ENCODE measurements at regions not wholly inside any gene's neighbourhood (a gene's known extent, or its start where the extent isn't known, plus 50 kb on each side); places are given as distances from the start of the nearest gene placed in this dataset.

DNA sequence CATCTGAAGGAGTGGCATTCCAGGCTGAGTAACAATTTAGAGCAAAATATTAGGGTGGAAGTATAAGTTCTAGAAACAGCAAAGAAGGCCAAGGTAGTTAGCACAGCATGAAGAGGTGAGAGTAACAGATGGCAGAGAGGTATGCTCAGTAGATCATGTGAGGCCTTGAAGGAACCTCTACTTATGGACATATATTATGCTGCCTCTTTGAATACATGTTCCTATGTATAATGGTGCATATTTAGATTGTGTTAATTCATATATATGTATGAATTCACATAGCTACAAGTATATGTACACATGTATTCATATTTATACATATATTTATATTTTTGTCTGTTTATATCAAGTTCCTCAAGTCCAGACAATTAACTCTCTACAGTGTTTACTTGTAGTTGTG is 355.2 kb downstream of the KCTD8 start:
- no peaks in the 10 kb centered on the region for H3K27me3 ChIP-seq (replicated peaks; ENCODE audit: control insufficient read depth, insufficient read depth, low read length)
- H3K4me3 ChIP-seq (replicated peaks; ENCODE audit: low read depth, low read length) = no peak overlapping the region
- no peaks in the 10 kb centered on the region for H3K36me3 ChIP-seq (ENCODE audit: control insufficient read depth, insufficient read depth, low read length)
- DNase-seq (ENCODE audit: extremely low read depth, insufficient read length) = no peak
- TF ChIP-seq, protein P1, sequence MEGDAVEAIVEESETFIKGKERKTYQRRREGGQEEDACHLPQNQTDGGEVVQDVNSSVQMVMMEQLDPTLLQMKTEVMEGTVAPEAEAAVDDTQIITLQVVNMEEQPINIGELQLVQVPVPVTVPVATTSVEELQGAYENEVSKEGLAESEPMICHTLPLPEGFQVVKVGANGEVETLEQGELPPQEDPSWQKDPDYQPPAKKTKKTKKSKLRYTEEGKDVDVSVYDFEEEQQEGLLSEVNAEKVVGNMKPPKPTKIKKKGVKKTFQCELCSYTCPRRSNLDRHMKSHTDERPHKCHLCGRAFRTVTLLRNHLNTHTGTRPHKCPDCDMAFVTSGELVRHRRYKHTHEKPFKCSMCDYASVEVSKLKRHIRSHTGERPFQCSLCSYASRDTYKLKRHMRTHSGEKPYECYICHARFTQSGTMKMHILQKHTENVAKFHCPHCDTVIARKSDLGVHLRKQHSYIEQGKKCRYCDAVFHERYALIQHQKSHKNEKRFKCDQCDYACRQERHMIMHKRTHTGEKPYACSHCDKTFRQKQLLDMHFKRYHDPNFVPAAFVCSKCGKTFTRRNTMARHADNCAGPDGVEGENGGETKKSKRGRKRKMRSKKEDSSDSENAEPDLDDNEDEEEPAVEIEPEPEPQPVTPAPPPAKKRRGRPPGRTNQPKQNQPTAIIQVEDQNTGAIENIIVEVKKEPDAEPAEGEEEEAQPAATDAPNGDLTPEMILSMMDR (IDR thresholded peaks at IDR 0.05; ENCODE audit: insufficient read depth, low read length, poor library complexity, severe bottlenecking) = no peak

- Histone ChIP-seq H3K27me3 (replicated peaks; ENCODE audit: control insufficient read depth, insufficient read depth, low read length) (no peaks in the 10 kb centered on the region), H3K36me3 (ENCODE audit: control insufficient read depth, insufficient read depth, low read length) (no peaks in the 10 kb centered on the region), H3K4me3 (replicated peaks; ENCODE audit: low read depth, low read length) (no peak overlapping the region)
- TF ChIP-seq, protein P1 (IDR thresholded peaks at IDR 0.05; ENCODE audit: insufficient read depth, low read length, poor library complexity, severe bottlenecking) = no peak
- no peak for DNase-seq (ENCODE audit: extremely low read depth, insufficient read length)
Measured at GRCh38 chr4:44098973-44099372, 349.6 kb downstream of the KCTD8 start.

DNA sequence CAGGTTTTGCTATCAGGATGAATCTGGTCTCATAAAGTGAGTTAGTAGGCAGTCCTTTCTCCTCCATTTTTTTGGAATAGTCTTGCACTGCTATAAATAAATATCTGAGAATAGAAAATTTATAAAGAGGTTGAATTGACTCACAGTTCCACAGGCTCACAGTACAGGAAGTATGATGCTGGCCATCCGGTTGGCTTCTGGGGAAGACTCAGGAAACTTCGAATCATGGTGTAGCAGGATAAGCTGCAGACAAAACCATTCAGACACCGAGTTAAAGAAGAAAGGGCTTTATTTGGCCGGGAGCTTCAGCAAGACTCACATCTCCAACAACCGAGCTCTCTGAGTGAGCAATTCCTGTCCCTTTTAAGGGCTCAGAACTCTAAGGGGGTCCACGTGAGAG is 348.2 kb downstream of the KCTD8 start:
- Histone ChIP-seq H3K36me3 (ENCODE audit: control insufficient read depth, insufficient read depth, low read length) (no peaks in the 10 kb centered on the region), H3K4me3 (replicated peaks; ENCODE audit: low read depth, low read length) (no peak overlapping the region), H3K27me3 (replicated peaks; ENCODE audit: control insufficient read depth, insufficient read depth, low read length) (no peaks in the 10 kb centered on the region)
- TF ChIP-seq, protein P1 (IDR thresholded peaks at IDR 0.05; ENCODE audit: insufficient read depth, low read length, poor library complexity, severe bottlenecking) = no peak
- no peak for DNase-seq (ENCODE audit: extremely low read depth, insufficient read length)

DNA sequence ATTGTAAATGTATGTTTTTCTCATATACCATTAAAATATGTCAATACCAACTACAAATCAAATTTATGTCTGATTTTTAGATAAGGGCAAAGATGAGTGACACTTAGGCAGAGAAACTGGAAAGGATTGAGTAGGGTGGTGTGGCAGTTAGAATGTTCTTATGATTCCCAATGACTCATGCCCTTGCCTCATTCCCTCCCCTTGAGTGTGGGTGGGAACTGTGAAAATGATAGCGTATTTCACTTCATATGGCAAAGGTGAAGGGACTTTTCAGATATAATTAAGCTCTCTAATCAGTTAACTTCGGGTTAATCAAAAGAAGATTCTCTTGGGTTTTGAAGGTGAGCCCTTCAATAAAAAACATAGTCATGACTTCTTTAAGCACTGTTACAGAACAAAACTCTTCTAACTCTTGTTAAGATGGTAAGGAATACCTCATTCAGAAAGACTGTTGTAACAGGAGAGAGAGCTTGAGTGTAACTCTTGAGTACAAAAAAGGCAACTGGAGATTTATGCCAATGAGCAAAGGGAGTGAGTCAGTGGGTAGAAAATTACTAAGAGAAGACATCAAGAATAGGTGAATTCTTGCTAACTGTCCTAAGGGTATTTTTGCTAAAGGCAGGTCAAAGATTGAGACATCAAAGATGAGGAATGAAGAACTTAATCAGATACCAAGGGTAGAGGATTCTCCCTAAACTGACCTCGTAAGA is 329.5 kb downstream of the KCTD8 start:
- no peaks in the 10 kb centered on the region for H3K27me3 ChIP-seq (replicated peaks; ENCODE audit: control insufficient read depth, insufficient read depth, low read length)
- H3K36me3 ChIP-seq (ENCODE audit: control insufficient read depth, insufficient read depth, low read length) = no peaks in the 10 kb centered on the region
- DNase-seq (ENCODE audit: extremely low read depth, insufficient read length) = no peak
- TF ChIP-seq, protein P1 (IDR thresholded peaks at IDR 0.05; ENCODE audit: insufficient read depth, low read length, poor library complexity, severe bottlenecking) = no peak
- no peak overlapping the region for H3K4me3 ChIP-seq (replicated peaks; ENCODE audit: low read depth, low read length)

GRCh38 chr4:44120646-44121045 is 328.0 kb downstream of the KCTD8 start:
- Histone ChIP-seq H3K27me3 (replicated peaks; ENCODE audit: control insufficient read depth, insufficient read depth, low read length) (no peaks in the 10 kb centered on the region), H3K4me3 (replicated peaks; ENCODE audit: low read depth, low read length) (no peak overlapping the region), H3K36me3 (ENCODE audit: control insufficient read depth, insufficient read depth, low read length) (no peaks in the 10 kb centered on the region)
- TF ChIP-seq, protein P1 (IDR thresholded peaks at IDR 0.05; ENCODE audit: insufficient read depth, low read length, poor library complexity, severe bottlenecking) = no peak
- no peak for DNase-seq (ENCODE audit: extremely low read depth, insufficient read length)

- no peaks in the 10 kb centered on the region for H3K36me3 ChIP-seq (ENCODE audit: control insufficient read depth, insufficient read depth, low read length)
- no peaks in the 10 kb centered on the region for H3K27me3 ChIP-seq (replicated peaks; ENCODE audit: control insufficient read depth, insufficient read depth, low read length)
- H3K4me3 ChIP-seq (replicated peaks; ENCODE audit: low read depth, low read length) = no peak overlapping the region
- TF ChIP-seq, protein P1 (IDR thresholded peaks at IDR 0.05; ENCODE audit: insufficient read depth, low read length, poor library complexity, severe bottlenecking) = no peak
- no peak for DNase-seq (ENCODE audit: extremely low read depth, insufficient read length)
Measured at GRCh38 chr4:44121210-44121609, 327.4 kb downstream of the KCTD8 start.
